Endothelial cell of umbilical vein (primary cell): ENCODE measurements at regions not wholly inside any gene's neighbourhood (a gene's known extent, or its start where the extent isn't known, plus 50 kb on each side); places are given as distances from the start of the nearest gene placed in this dataset.

Source experiments
- BruUV-seq: library from RNA; stranded (reverse); fragments of 400-500 nt; replicated peaks from 2 replicates; lab custom pipeline; 2021; lab: Mats Ljungman, UMichigan
- CTCF ChIA-PET: fragments of 300-600, 350-600 bp; sonication (Branson Sonifier 250); formaldehyde crosslinking; loops from one replicate; lab custom pipeline; 2021; ENCODE audit warnings: antibody characterized with exemption, inconsistent platforms; lab: Charles Lee
- POLR2A ChIA-PET: fragments of 300-600, 350-600 bp; sonication (Branson Sonifier 250); formaldehyde crosslinking; loops from one replicate; lab custom pipeline; 2021; ENCODE audit warnings: antibody characterized with exemption, inconsistent platforms; lab: Charles Lee
- DNase-seq: peaks from one replicate; pipeline ENCODE4 v3.0.0-alpha.2; 2011; ENCODE audit warnings: low read depth, low spot score
- FAIRE-seq: peaks from 2 replicates; lab custom pipeline; 2011; peaks lifted over from hg19 to GRCh38; lab: Jason Lieb, UNC
- H2AFZ ChIP-seq: 2 replicates; pipeline ENCODE4 v1.6.0; 2012; ENCODE audit warnings: low read depth, low read length, control low read depth, inconsistent platforms
- H3K27ac ChIP-seq: 2 replicates; pipeline ENCODE4 v1.5.1; 2011; ENCODE audit warnings: low read depth, mild to moderate bottlenecking, control low read depth, low read length, moderate library complexity; ENCODE audit not compliant: insufficient read depth
- H3K27me3 ChIP-seq, 2 experiments: 2 replicates each; pipeline versions ENCODE4 v1.6.0 to v1.6.1; 2011; ENCODE audit warnings: low read length in 2 of 2, mixed read lengths in 1 of 2; ENCODE audit not compliant: control insufficient read depth in 2 of 2, insufficient read depth in 2 of 2
- H3K36me3 ChIP-seq, 2 experiments: 2 replicates in 1 of 2; 3 replicates in 1 of 2; pipeline ENCODE4 v1.5.1; 2011; ENCODE audit warnings: low read length in 2 of 2, mild to moderate bottlenecking in 1 of 2, moderate library complexity in 1 of 2; ENCODE audit not compliant: control insufficient read depth in 2 of 2, insufficient read depth in 2 of 2; ENCODE audit errors: extremely low read depth in 1 of 2
- H3K4me1 ChIP-seq: 3 replicates; pipeline ENCODE4 v1.5.1; 2011; ENCODE audit warnings: mild to moderate bottlenecking, low read length; ENCODE audit not compliant: control insufficient read depth, insufficient read depth; ENCODE audit errors: extremely low read depth
- H3K4me2 ChIP-seq: 2 replicates; pipeline ENCODE4 v1.6.1; 2011; ENCODE audit warnings: low read length, control low read depth, mixed read lengths; ENCODE audit not compliant: insufficient read depth
- H3K4me3 ChIP-seq, 3 experiments: fragments of 200-600 bp in 1 of 3; sonication (generic), shearing (Covaris generic) in 1 of 3; replicated peaks in 1 of 3; 2 replicates each; pipeline ENCODE4 v1.5.1; 2011 to 2016; ENCODE audit warnings: control low read depth in 3 of 3, low read length in 3 of 3, mild to moderate bottlenecking in 2 of 3, inconsistent platforms in 1 of 3, low read depth in 1 of 3, moderate library complexity in 1 of 3; ENCODE audit not compliant: insufficient read depth in 1 of 3
- H3K79me2 ChIP-seq: 2 replicates; pipeline ENCODE4 v1.6.0; 2012; ENCODE audit warnings: low read length, inconsistent platforms; ENCODE audit not compliant: control insufficient read depth, insufficient read depth
- H3K9ac ChIP-seq: replicated peaks from 2 replicates; pipeline ENCODE3; 2011; ENCODE audit warnings: low read length, control low read depth; ENCODE audit not compliant: insufficient read depth; ENCODE audit errors: extremely low read depth
- H3K9me1 ChIP-seq: replicated peaks from 3 replicates; pipeline ENCODE4 v1.6.0; 2011; ENCODE audit warnings: mild to moderate bottlenecking, low read length; ENCODE audit not compliant: control insufficient read depth, insufficient read depth; ENCODE audit errors: extremely low read depth
- H3K9me3 ChIP-seq: replicated peaks from 2 replicates; pipeline ENCODE4 v1.5.1; 2012; ENCODE audit warnings: low read length, inconsistent platforms; ENCODE audit not compliant: control insufficient read depth, insufficient read depth
- H4K20me1 ChIP-seq: replicated peaks from 2 replicates; pipeline ENCODE3; 2011; ENCODE audit warnings: mild to moderate bottlenecking, low read length; ENCODE audit not compliant: control insufficient read depth, insufficient read depth; ENCODE audit errors: extremely low read depth
- EZH2 ChIP-seq: IDR thresholded peaks from 2 replicates; pipeline ENCODE4 v1.6.1; 2012; ENCODE audit warnings: borderline replicate concordance, low read depth, mild to moderate bottlenecking, moderate library complexity, low read length, inconsistent platforms; ENCODE audit not compliant: severe bottlenecking
- FOS ChIP-seq: IDR thresholded peaks from 2 replicates; pipeline ENCODE4 v1.6.1; 2011; ENCODE audit warnings: mild to moderate bottlenecking, low read length, moderate library complexity, borderline replicate concordance; ENCODE audit not compliant: insufficient read depth
- GATA2 ChIP-seq: IDR thresholded peaks from 2 replicates; pipeline ENCODE4 v1.7.0; 2011; ENCODE audit warnings: low read depth, mild to moderate bottlenecking, moderate library complexity, mixed read lengths, low read length; ENCODE audit not compliant: insufficient read length, insufficient read depth
- JUN ChIP-seq: IDR thresholded peaks from 2 replicates; pipeline ENCODE4 v1.6.1; 2011; ENCODE audit warnings: borderline replicate concordance, low read depth; ENCODE audit not compliant: insufficient read length, insufficient read depth
- MAX ChIP-seq: IDR thresholded peaks from 2 replicates; pipeline ENCODE4 v1.6.1; 2011; ENCODE audit not compliant: insufficient read depth, insufficient read length
- MYC ChIP-seq: IDR thresholded peaks from one replicate; pipeline ENCODE4 v1.6.1; 2011; ENCODE audit warnings: mild to moderate bottlenecking, low read depth, low read length
- POLR2A ChIP-seq: IDR thresholded peaks from 2 replicates; pipeline ENCODE4 v1.6.1; 2012; ENCODE audit warnings: low read depth, mild to moderate bottlenecking, control low read depth, low read length
- POLR2AphosphoS5 ChIP-seq: IDR thresholded peaks from 2 replicates; pipeline ENCODE4 v1.6.1; 2012; ENCODE audit warnings: low read depth, mild to moderate bottlenecking, control low read depth, low read length, moderate library complexity; ENCODE audit not compliant: insufficient read depth
- dilution Hi-C: fragments of 300-500 bp; cut with MboI; formaldehyde crosslinking; loops from one replicate; pipeline ENCODE4 v1.15.0; 2019; ENCODE audit warnings: low sequenced_read_pairs; ENCODE audit not compliant: extremely low pct_ligation_motif_present
- intact Hi-C: fragments of 100-400 bp; cut with micrococcal nuclease; formaldehyde crosslinking; loops from one replicate; pipeline ENCODE4 v1.10.0; 2022
- TF ChIP-seq, protein P1 (sequence below), 2 donors: IDR thresholded peaks; 1 replicate in 1 of 2; 2 replicates in 1 of 2; pipeline ENCODE4 v1.5.1; 2011; ENCODE audit warnings: low read length in 2 of 2, mild to moderate bottlenecking in 2 of 2, moderate library complexity in 2 of 2, control low read depth in 1 of 2, inconsistent platforms in 1 of 2, low read depth in 1 of 2; ENCODE audit not compliant: insufficient read depth in 1 of 2; ENCODE audit errors: extremely low read depth in 1 of 2

DNA sequence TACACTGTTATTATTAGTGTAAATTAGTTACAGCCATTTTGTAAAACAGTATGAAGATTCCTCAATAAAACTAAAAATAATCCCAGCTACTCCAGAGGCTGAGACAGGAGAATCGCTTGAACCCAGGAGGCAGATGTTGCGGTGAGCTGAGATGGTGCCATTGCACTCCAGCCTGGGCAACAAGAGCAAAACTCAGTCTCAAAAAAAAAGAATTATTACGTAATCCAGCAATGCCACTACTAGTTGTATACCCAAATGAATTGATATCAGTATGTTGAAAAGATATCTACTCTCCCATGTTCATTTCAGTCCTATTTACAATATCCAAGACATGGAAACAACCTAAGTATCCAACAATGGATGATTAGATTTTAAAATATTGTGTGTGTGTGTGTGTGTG lies 313.6 kb downstream of the EPHA4 start:
- H3K27ac ChIP-seq: no peak overlapping the region
- no peaks in the 10 kb centered on the region for H3K36me3 ChIP-seq
- ChIA-PET POLR2A (no interaction called here), CTCF (interaction anchor here (0.7 kb wide), 1 partner anchor 54 kb away, joined by 3 read pairs; no protein-coding TSS in a partner anchor)
- intact Hi-C loops (no loop called here), dilution Hi-C loops (no loop called here)
- TF ChIP-seq MYC (no peak), GATA2 (no peak), MAX (no peak), POLR2AphosphoS5 (no peak), FOS (no peak), POLR2A (no peak), JUN (no peak), EZH2 (no peak)
- TF ChIP-seq, protein P1, sequence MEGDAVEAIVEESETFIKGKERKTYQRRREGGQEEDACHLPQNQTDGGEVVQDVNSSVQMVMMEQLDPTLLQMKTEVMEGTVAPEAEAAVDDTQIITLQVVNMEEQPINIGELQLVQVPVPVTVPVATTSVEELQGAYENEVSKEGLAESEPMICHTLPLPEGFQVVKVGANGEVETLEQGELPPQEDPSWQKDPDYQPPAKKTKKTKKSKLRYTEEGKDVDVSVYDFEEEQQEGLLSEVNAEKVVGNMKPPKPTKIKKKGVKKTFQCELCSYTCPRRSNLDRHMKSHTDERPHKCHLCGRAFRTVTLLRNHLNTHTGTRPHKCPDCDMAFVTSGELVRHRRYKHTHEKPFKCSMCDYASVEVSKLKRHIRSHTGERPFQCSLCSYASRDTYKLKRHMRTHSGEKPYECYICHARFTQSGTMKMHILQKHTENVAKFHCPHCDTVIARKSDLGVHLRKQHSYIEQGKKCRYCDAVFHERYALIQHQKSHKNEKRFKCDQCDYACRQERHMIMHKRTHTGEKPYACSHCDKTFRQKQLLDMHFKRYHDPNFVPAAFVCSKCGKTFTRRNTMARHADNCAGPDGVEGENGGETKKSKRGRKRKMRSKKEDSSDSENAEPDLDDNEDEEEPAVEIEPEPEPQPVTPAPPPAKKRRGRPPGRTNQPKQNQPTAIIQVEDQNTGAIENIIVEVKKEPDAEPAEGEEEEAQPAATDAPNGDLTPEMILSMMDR (IDR thresholded peaks at IDR 0.05; ENCODE audit: extremely low read depth in 1 of 2, insufficient read depth in 1 of 2, low read depth in 1 of 2, low read length in 2 of 2): no peak
- no peaks in the 10 kb centered on the region for H4K20me1 ChIP-seq
- H3K4me2 ChIP-seq: no peak overlapping the region
- H3K4me1 ChIP-seq: no peaks in the 10 kb centered on the region
- BruUV-seq: no TSS peak
- H3K79me2 ChIP-seq: no peaks in the 10 kb centered on the region
- no peaks in the 10 kb centered on the region for H3K9me3 ChIP-seq
- no peak for DNase-seq
- no peak overlapping the region for H3K9ac ChIP-seq
- no peak for FAIRE-seq
- no peaks in the 10 kb centered on the region for H3K27me3 ChIP-seq
- no peak overlapping the region for H3K4me3 ChIP-seq
- no peak overlapping the region for H2AFZ ChIP-seq
- H3K9me1 ChIP-seq: no peaks in the 10 kb centered on the region
